ENCODE measurements at regions not wholly inside any gene's neighbourhood (a gene's known extent, or its start where the extent isn't known, plus 50 kb on each side); places are given as distances from the start of the nearest gene placed in this dataset.

DNA sequence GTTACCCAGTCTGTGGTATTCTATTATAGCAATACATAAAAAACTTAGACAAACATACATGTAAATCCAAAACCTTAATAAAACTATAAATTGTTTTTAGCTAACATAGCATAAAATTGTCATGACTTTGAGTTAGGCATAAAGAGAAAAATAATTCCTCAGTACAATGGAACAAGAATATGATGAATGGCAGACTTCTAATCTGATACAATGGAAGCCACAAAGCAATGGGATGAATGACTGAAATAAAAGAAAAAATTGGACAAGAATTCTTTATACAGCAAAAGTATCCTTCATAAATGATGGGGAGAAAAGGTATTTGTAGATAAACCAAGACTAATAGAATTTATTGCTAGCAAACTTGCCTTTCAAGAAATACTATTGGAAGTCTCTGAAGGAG is 524.2 kb downstream of the GABRG2 start:
- TF ChIP-seq EZH2 (IDR thresholded peaks at IDR 0.05; ENCODE audit: borderline replicate concordance, insufficient read depth, low read length, poor library complexity, severe bottlenecking) (no peak), TAF1 (IDR thresholded peaks at IDR 0.05; ENCODE audit: low read depth) (no peak)
- TF ChIP-seq, protein P1, sequence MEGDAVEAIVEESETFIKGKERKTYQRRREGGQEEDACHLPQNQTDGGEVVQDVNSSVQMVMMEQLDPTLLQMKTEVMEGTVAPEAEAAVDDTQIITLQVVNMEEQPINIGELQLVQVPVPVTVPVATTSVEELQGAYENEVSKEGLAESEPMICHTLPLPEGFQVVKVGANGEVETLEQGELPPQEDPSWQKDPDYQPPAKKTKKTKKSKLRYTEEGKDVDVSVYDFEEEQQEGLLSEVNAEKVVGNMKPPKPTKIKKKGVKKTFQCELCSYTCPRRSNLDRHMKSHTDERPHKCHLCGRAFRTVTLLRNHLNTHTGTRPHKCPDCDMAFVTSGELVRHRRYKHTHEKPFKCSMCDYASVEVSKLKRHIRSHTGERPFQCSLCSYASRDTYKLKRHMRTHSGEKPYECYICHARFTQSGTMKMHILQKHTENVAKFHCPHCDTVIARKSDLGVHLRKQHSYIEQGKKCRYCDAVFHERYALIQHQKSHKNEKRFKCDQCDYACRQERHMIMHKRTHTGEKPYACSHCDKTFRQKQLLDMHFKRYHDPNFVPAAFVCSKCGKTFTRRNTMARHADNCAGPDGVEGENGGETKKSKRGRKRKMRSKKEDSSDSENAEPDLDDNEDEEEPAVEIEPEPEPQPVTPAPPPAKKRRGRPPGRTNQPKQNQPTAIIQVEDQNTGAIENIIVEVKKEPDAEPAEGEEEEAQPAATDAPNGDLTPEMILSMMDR (IDR thresholded peaks at IDR 0.05; ENCODE audit: poor library complexity, severe bottlenecking): no peak

All from neural cell (in vitro differentiated cells).